Stimulated activated CD8-positive, alpha-beta memory T cell treated with anti-CD3 and anti-CD28 coated beads, Interleukin-2, amount 100 ng/mL, for 48 hours (primary cell): ENCODE measurements at regions not wholly inside any gene's neighbourhood (a gene's known extent, or its start where the extent isn't known, plus 50 kb on each side); places are given as distances from the start of the nearest gene placed in this dataset.

Experiments
- DNase-seq, 2 donors: peaks; one replicate each; pipeline ENCODE4 v3.0.0-alpha.2; 2020; ENCODE audit warnings: low read depth in 2 of 2

DNA sequence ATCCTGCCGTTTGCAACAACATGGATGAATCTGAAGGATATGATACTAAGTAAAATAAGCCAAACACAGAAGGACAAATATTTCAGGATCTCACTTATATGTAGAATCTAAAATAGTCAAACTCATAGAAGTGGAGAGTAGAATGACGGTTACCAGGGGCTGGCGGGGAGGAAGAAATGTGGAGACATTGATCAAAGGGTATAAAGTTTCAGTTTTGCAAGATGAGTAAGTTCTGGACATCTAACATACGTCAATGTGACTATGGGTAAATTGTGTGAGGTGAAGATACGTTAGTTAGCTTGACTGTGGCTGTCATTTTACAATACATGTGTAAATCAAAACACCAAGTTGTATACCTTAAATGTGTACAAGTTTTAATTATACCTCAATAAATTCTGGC, 200.3 kb downstream of the SNX18 start:
- DNase-seq: no peak

DNA sequence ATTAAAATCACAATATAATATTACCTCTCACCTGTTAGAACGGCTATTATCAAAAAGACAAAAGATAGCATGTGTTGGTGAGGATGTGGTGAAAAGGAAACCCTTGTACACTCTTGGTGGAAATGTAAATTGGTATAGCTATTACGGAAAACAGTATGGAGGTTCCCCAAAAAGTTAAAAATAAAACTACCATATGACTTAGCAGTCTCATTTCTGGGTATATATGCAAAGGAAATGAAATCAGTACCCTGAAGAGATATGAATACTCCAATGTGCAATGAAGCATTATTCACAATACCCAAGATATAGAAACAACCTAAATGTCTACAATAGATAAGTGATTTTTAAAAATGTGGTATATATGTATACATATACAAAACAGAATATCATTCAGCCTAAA, 199.9 kb downstream of the SNX18 start:
- no peak for DNase-seq

DNA sequence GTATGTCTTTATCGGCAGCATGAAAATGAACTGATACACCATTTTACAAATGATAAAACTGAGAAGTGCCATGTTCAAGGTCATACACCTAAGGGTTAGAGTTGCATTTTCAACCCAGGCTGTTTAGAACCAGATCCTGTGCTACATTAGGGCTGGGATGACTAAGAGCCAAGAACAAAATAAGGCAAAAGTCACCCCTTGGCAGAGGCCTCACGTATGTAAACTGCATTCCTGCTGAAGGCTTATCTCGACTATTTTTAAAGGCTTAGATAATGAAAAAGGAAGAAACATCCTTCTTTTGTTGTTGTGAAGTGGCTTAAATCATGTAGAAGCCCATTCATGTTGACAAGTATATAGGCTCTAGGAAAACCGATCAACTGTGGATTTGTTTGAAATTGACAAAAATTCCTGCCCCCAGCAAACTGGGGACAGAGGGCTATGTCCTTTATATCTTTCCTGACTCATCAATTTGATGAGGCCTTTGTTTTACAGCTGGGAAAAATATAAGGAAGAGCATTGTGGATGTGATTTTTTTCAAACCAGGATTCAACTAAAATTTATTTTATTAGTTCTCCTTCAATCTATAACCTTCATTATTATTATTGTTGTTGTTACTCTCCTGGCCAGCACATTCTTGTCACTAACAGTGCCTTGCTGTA, 196.5 kb downstream of the SNX18 start:
- DNase-seq: no peak

DNA sequence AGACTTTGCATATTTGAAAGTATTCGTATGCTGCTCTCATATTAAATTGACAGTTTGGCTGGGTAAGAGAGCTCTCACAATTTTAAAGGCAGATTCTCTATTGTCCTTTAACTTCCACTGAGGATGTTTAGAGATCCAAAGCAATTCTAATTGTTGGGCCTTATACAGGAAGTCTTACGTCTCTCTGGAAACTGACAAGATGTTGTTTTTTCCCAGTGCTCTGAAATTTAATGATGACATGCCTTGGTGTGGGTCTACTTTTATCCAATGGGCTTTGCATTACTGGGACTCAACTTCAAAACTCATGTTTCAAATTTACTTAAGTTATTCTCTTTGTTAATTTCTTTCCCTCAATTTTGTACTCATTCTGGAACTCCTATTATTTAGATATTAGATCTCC, 191.5 kb downstream of the SNX18 start:
- no peak for DNase-seq

DNA sequence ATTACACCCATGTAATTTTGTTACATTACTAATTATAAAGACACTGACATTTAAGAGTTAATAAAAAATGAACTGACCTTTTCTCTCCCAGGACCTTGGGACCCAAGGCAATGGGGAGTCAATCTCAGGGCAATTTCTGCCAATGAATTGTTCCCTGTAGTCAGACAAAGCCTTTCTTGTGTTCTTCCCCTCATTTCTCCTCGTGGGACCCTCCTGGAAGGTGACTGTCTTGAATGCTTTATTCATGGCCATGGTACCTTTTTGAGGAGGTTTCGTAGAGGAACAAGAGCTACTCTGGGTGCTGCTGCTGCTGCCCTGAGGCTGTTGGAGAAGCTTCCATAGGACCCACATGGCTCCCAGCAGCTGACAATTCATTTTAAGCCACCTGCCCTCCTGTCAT, 190.3 kb downstream of the SNX18 start:
- no peak for DNase-seq

DNA sequence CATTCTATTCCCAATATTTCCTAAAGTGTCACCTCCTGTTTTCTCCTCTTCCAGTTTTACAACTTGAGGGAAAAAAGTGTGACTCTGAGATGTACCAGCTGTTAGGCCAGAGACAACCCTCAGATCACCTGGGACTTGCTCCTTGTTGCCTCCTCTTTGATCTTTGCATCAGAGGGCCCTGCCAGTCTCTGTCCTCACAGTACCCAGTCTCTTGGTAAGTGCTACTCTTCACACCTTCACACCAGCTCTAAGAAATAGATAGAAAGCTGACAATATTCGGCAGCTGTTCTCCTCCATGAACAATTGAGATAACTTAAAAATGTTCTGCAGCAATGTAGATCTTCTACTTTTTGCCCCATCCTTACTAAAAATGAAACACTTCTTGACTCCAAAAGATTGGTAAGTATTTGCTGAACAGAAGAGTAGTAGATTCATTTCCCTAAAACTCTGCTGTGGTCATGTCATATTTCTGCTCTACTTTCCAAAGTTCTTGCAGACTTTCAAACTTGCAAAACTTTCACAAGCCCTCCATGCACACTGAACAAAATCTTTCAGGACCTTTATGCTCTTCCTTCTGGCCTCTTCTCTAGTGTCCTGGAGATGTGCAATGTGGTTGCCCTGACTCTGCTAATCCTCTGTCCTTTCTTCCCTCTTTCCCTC, 188.6 kb downstream of the SNX18 start:
- DNase-seq: no peak

DNA sequence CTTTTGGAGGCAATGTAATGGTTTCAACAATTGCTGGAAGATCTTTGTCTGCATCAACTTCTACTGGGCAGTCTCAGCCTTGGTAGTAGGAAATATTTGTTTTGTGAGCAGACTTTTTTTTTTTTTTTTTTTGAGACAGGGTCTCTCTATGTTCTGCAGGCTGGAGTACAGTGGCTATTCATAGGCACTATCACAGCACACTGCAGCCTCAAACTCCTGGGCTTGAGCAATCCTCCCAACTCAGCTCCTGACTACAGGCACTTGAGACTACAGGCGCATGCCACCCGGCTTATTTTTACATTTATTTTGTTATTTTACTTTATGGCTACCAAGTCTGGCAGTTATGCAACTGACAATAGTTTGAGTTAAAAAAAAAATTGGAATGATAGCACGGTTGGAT, 187.3 kb downstream of the SNX18 start:
- DNase-seq: no peak

DNA sequence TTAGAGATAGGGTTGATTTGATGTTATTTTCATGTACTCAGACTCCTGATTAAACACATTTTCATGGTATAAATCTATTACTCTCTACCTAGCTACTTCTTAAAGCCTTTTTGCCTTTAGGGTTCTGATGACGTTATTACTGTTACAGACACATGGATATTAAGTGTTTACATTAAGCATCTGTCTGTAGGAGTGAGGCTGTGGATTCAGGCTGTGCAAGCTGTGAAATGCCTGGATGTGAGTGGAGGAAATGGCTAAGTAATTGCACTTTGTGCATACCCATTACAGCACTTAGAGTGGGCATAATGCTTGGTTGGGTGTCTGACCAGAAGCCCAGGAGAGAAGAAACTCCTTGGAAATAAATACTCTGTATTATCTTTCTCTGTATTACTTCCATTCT, 186.8 kb downstream of the SNX18 start:
- no peak for DNase-seq

DNA sequence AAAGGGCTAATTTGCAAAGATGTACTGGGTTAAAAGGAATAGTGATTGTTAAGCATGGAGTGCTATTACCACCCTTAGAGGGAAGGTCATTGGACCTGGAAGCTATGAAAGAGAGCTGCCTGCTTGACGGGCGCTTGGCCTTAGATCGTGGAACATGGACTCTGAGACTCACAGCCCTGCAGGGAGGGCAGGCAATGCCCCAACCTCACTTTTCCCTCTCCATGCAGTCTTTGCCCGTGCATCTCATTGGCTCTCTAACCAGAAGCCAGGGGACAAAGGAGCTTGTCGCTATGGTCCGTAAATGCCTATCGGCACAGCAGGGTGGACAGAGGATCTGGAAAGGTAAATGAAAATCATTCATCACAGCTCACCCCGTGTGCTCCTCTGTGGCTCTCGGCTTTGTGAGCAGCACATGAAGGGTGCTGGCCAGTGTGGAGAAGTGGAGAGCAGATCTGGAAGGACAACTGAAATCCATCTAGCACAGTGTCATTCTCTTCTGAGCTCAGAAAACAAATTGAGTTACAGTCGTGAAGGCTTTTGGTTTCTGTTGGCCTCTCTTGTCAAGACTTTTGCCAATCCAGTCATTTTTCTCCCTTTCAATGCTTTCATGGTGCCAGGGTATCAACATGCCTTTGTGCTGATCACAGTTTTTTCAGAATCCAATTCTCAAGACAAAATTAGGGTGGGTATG, 186.2 kb downstream of the SNX18 start:
- no peak for DNase-seq

DNA sequence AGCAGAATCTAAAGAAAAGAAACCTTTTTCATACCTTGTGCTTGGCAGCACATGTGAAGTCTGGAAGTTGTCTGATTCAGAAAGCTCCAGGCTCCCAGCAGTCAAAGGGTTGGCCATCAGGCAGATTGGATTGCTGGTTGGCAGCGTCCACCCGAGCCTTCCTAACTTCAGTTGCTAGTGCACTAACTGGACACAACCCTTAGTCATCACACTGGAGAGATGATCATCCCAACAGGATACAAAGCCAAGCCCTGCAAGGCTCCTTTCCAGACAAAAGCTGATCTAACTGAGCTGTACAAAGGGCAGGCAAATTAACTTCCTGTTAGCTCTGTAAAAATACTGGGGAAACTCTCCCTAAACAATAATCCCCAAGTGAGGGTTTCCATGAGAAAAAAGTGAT, 185.6 kb downstream of the SNX18 start:
- no peak for DNase-seq

DNA sequence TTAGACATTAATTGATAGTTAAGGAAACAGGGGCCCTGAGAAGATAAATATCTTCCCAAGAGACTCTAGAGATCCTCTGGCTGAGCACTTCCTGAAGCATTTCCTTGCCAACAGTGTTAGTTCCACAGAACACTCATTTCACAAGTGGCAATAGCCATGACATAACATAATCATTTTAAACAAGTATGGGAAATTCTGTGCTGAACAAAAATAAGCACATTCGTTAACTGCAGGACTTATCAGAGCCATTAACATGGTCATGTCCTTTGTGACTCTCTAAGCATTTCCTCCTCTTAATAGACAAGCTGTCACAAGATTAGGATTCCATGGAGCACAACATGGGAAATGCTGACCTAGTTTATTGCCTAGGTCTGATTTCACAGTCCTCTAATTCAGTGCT, 184.9 kb downstream of the SNX18 start:
- no peak for DNase-seq

DNA sequence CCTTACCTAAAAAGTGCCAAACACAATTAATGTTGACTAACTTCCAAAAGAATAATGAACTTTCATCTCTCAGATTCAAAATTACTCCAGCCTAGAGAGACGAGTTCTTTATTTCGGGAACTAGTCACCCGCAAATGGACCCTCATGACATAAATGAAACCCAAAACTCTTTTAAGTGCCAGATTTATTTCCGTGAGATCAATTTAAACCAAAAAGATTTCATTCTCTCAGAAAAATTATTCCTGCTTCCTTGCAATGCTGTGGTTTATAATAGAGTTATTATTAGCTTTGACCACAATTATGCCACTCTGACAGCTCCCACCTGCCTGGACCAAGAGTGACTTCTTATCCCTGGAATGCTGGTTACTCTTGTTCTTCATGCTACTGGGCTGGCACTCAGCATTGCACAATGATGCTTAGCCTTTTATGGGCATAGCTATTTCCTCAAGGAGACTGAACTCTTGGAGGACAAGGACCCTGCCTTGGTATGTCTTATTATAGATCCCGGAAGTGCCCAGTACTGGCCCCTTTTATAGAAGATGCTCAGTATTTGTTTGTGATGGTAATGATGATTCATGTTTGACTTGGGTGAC, 183.5 kb downstream of the SNX18 start:
- DNase-seq: no peak

DNA sequence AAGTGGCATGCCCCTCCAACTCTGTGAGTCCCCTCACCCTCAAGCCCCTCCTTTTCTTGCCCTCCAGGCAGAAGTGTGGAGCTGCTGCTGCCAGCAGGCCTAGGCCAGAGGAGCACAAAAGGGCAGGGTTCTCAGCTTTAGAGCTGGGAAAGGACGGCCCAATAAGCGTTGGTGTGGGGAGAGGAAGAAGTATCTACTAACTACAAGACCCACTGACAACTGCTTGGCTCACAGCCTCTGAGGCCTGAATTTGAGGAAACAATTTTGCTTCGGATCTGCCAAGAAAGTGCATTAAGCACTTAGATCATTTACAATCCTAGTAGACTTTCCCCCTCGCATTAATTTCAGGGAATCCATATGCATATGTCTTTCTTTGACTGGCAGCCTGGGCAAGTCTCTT, 179.4 kb downstream of the SNX18 start:
- DNase-seq: no peak

DNA sequence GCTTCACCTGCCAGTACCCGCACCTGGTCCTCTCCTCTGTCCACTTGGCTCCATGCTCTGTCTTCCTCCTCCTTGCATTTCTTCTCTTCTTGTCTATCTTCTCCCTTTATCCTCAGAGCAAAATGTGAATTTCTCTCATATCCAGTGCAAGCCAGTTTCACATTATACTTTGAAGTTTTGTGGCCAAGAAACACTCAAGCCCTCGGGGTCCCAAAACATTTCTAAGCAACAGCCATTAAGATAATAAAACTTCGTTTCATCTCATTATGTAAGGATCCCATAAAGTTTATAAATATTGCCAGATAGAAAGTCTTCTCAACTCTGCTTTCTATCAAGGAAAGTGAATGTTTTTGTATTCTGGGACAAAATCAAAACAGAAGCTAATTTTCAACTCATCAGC, 178.8 kb downstream of the SNX18 start:
- no peak for DNase-seq

DNA sequence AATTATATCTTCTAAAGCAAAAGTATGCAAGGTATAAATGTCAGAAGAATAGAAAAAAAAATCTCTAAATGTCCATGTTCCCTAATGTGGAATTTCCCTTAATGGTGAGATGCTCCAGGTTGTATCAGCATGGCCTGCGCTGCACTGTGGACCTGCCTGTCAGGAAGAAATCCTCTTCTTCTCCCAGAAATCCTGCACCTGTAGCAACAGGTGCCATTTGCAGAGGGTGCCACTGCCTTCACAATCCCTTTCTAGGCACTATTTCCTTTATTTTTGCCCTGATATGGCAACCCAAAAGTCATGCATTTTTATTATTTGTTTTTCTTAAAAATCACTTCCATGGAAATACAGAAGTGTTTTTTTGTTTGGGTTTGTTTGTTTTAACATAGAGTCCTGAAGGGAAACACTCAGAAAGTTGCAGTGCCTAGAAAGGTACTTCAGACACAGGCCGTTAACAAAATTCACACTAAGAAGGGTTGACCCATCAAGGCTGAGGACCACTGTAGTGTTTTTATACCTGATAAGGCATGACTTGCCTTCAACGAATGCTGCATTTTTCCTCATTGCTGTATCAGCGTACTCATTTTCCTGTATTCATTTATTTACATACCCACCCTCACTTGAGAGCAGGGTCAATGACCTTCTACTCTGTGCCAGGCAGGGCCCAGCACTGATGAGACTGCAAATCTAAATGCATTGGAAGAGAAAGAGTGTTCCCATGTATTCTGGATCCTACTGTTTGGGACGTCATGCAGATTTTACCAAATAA, 177.8 kb downstream of the SNX18 start:
- DNase-seq: no peak

DNA sequence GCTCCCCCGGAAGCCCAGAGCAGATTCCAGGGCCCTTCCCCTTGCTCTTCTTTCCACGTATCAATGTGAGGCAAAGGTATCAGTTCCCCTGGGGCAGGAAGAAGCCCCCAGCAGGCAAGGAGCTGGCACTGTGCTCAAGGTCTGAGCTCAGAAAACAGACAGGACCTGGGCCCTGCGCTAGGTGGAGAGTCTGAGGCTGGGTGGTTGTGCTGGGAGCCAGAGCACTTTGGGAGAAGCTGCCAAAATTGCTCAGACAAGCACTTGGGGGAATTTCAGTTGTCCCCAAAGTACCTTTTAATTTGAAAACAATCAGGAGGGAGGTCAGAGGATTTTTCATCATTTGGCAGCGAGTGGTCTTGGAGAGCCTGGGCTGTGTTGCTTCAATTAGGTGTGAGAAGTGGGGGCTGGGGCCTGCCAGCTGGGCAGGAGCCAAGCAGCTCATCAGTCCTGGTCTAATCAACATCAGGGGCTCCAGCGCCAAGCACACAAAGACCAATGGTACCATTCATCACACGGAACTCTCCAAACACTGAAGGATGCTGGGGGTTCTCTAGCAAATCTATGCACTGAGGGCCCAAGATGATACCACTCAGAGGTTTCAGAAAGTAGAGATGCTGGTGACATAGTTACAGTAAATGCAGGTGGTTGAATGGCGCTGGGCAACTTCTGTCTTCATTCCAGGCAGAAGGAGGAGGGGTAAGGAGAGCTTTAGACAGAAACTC, 176.5 kb downstream of the SNX18 start:
- DNase-seq: no peak

DNA sequence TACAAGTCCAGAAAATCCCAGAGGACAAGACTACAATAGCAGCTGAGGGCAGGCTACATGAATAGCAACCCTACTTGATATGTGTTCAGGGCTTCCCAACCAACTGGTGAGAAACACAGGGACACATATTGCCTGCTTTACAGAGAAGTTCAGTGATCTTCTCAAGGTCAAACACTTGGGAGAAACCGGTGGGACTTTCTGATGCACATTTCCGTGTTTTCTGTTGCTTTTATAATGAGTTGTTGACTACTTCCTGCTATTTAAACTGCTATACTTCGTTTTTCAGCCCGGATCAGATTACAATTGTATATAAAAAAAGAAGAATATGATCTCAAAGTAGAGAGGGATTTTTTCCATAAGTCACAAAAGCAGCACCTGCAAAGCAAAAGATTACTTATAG, 175.1 kb downstream of the SNX18 start:
- no peak for DNase-seq

DNA sequence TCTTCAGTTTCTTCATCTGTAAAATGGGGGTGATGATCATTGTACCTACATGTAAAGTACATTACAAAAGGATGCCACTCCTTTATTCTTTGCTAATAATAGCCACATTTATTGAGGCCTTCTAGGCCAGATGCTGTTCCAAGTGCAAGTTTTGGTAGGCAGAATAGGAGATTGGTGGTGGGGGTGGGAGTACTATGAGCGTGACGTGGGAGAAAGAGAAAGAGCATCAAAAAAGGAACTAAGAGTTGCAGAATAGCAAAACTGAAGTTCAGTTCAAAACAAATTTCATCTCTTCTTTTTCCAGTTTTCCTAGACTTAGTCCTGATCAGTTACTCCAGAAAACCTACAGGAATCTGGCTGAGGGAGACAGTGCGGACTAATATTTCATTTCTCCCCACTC, 174.1 kb downstream of the SNX18 start:
- DNase-seq: no peak

DNA sequence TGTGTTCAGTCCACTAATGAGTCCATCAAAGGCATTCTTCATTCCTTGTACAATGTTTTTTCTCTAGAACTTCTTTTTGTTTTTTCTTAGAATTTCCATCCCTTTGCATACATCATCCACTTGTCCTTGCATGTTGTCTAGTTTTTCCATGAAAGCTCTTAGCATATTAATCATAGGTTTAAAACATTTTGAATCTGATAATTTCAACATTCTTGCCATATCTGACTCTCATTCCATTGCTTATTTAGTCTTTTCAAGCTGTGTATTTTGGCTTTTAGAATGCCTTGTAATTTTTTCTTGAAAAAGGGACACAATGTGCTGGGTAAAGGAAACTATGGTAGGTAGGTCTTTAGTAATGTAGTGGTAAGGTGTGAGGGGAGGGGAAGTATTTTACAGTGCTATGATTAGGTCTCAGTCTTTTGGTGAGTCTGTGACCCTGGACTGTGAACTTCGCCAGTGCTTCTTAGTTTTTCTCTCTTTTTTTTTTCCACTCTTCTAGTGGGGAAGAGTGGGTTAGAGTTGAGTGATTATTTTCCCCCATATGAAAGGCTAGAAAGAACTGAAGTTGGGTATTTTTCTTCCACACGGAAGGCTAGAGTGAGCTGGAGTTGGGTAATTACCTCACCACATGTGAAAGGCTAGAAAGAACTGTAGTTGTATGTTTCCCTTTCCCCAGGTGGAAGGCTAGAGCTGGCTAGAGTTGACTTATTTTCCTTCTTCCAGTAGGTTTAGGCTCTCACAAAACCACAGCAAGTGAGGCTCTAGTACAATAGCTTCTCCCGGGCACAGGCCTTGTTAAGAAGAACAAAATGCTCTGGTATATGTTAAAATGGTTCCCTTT, 172.1 kb downstream of the SNX18 start:
- no peak for DNase-seq

DNA sequence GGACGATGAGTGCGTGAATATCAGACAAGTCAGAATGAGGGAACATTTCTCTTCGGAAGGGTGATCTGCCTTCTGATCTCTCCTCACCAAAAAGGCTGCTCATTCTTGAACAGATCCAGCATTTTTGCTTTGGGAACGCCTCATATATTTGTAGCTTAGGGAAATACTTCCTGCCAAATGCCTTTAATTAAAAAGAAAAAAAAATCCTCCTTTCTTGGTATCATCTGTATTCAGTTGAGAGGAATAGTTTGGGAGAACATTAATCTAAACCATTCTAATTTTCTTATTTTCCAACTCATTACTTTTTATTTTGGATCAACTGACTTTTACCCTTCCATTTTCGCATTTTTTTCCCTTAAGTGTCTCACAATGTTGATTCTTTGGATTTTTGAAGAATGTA, 163.4 kb downstream of the SNX18 start:
- no peak for DNase-seq

DNA sequence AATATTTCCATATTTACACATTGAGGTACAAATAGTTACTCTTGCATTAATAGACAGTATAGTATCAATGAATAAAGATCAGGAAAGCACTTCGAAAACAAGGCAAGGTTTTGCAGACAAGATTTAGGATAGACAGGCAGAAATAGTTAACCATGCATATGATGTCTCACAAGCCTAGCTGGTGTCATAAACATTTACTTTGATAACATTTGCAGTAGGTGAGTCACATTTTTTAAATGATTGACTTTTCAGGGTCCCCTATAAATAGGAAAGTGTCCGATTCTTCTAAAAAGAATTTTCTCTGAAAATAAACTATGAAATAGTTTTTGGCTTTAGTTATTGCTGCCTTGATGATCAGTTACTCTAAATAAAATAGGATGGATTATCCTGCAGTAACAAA, 162.1 kb downstream of the SNX18 start:
- no peak for DNase-seq
